HEK293T (cell line): ENCODE measurements at regions not wholly inside any gene's neighbourhood (a gene's known extent, or its start where the extent isn't known, plus 50 kb on each side); places are given as distances from the start of the nearest gene placed in this dataset.

Source experiments
- ELF4 ChIP-seq: fragments of 450-650 bp; IDR thresholded peaks from 2 replicates; pipeline ENCODE4 v1.6.1; 2017; ENCODE audit warnings: antibody characterized with exemption
- FOXA1 ChIP-seq: fragments of 450-650 bp; IDR thresholded peaks from 2 replicates; pipeline ENCODE4 v1.6.1; 2016; ENCODE audit warnings: mild to moderate bottlenecking
- FOXK2 ChIP-seq: fragments of 450-650 bp; IDR thresholded peaks from 2 replicates; pipeline ENCODE4 v1.6.1; 2016; ENCODE audit warnings: mild to moderate bottlenecking
- HDGF ChIP-seq: fragments of 450-650 bp; IDR thresholded peaks from 2 replicates; pipeline ENCODE4 v1.6.1; 2017; ENCODE audit warnings: antibody characterized with exemption, borderline replicate concordance
- SP1 ChIP-seq: fragments of 450-650 bp; IDR thresholded peaks from 2 replicates; pipeline ENCODE4 v1.6.1; 2017
- SUZ12 ChIP-seq: fragments of 450-650 bp; IDR thresholded peaks from 2 replicates; pipeline ENCODE4 v1.6.1; 2016; ENCODE audit warnings: mild to moderate bottlenecking
- TARDBP ChIP-seq: fragments of 450-650 bp; IDR thresholded peaks from 2 replicates; pipeline ENCODE4 v1.6.1; 2016

DNA sequence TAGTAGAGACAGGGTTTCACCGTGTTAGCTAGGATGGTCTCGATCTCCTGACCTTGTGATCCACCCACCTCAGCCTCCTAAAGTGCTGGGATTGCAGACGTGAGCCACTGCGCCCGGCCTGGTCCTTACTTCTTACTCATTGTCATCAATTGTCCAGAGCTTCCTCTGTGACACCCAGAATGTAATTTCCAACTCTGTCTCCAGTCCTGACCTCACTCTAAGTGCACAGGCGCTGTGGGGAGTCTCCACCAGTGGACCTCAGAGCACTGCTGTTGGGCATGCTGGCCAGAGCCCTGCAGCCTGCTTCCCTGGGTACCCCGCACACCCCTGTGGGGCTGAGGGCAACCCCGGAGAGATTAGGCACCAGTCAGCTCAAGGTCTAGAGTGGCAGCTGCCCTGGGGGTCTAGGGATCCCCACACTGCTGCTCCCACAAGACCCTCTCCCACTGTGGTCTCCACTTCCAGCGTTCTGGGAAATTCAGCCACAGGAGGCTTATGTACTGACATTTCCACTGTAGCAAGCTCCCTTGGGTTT is 1140.3 kb downstream of the TBC1D22A start:
- TF ChIP-seq SP1 = no peak
- TF ChIP-seq TARDBP = no peak
- no peak for TF ChIP-seq SUZ12
- no peak for TF ChIP-seq HDGF
- TF ChIP-seq FOXA1 = no peak
- TF ChIP-seq FOXK2 = no peak
- TF ChIP-seq ELF4 = no peak
